Left renal pelvis (tissue), 4 donors: ENCODE measurements at regions not wholly inside any gene's neighbourhood (a gene's known extent, or its start where the extent isn't known, plus 50 kb on each side); places are given as distances from the start of the nearest gene placed in this dataset.
A peak's percentile ranks its signal among the peaks of the same experiment; 100 is the strongest.

Source experiments
- DNase-seq, 4 donors: peaks; one replicate each; pipeline ENCODE4 v3.0.0-alpha.2; 2013; ENCODE audit warnings: low read depth in 4 of 4, low spot score in 3 of 4

GRCh38 chr22:18731075-18731666, 119.5 kb upstream of the RIMBP3 start:
- DNase-seq = no peak

DNA sequence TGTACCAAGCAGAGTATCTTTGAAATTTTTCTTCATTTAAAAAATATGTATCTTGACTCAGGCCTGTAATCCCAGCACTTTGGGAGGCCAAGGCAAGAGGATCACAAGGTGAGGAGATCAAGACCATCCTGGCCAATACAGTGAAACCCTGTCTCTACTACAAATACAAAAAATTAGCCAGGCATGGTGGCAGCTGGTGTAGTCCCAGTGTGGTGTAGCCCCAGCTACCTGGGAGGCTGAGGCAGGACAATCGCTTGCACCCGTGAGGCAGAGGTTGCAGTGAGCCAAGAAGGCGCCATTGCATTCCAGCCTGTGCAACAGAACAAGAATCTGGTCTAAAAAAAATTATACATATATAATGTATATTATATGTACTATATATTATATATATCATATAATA, 118.7 kb upstream of the RIMBP3 start:
- DNase-seq = peak in 3 of 4 donors; percentile 48 to 76 (median 57)
